HCT116 (cell line): ENCODE measurements at regions not wholly inside any gene's neighbourhood (a gene's known extent, or its start where the extent isn't known, plus 50 kb on each side); places are given as distances from the start of the nearest gene placed in this dataset.

ENCODE experiments used
- ATAC-seq: fragments of 200-7000 bp; cut with Tn5 transposase; 2 replicates; pipeline ENCODE4 v1.9.1; 2020; ENCODE audit warnings: mild to moderate bottlenecking, moderate library complexity
- BruUV-seq: library from RNA; stranded (reverse); fragments of 400-500 nt; replicated peaks from 2 replicates; lab custom pipeline; 2021; lab: Mats Ljungman, UMichigan
- CTCF ChIA-PET: fragments of 300-600 bp; sonication (Branson Sonifier 250); formaldehyde crosslinking; loops from one replicate; lab custom pipeline; 2021; ENCODE audit warnings: antibody characterized with exemption; lab: Charles Lee
- POLR2A ChIA-PET: fragments of 300-600, 350-600 bp; sonication (Branson Sonifier 250); formaldehyde crosslinking; loops from one replicate; lab custom pipeline; 2021; ENCODE audit warnings: antibody characterized with exemption; lab: Charles Lee
- RAD21 ChIA-PET, 2 experiments: fragments of 300-600 bp; sonication (Branson Sonifier 250); formaldehyde crosslinking; loops; one replicate each; lab custom pipeline; 2023; ENCODE audit warnings: low total read pairs in 2 of 2; ENCODE audit not compliant: uncharacterized antibody in 2 of 2, unreplicated experiment in 2 of 2, low non-redundant PET in 1 of 2; lab: Charles Lee
- DNase-seq: peaks from one replicate; pipeline ENCODE4 v3.0.0-alpha.2; 2010; ENCODE audit warnings: low read depth, low spot score
- H2AFZ ChIP-seq: fragments of 200-600 bp; shearing (Covaris generic), sonication (generic); 2 replicates; pipeline ENCODE4 v1.6.1; 2017; ENCODE audit warnings: low read depth, mixed run types, mixed read lengths, antibody characterized with exemption, low read length; ENCODE audit not compliant: poor library complexity, severe bottlenecking
- H3K27ac ChIP-seq: 2 replicates; pipeline ENCODE4 v1.5.1; 2012; ENCODE audit warnings: low read depth, low read length
- H3K27me3 ChIP-seq: fragments of 200-600 bp; sonication (generic); 2 replicates; pipeline ENCODE4 v1.6.1; 2016; ENCODE audit warnings: mixed run types, low read length, mixed read lengths; ENCODE audit not compliant: insufficient read depth
- H3K36me3 ChIP-seq, 2 experiments: fragments of 200-500 bp in 1 of 2; fragments of 200-600 bp in 1 of 2; sonication (Bioruptor generic) in 1 of 2; sonication (generic) in 1 of 2; 2 replicates each; pipeline versions ENCODE4 v1.5.1 to v1.6.1; 2014 to 2016; ENCODE audit warnings: low read length in 2 of 2, inconsistent platforms in 1 of 2, mixed read lengths in 1 of 2, mixed run types in 1 of 2; ENCODE audit not compliant: insufficient read depth in 2 of 2, control insufficient read depth in 1 of 2
- H3K4me1 ChIP-seq, 2 experiments: fragments of 200-600 bp in 1 of 2; sonication (generic) in 1 of 2; 2 replicates each; pipeline versions ENCODE4 v1.5.1 to v1.6.1; 2012 to 2017; ENCODE audit warnings: low read length in 2 of 2, inconsistent platforms in 1 of 2, mild to moderate bottlenecking in 1 of 2, mixed read lengths in 1 of 2, mixed run types in 1 of 2, moderate library complexity in 1 of 2; ENCODE audit not compliant: insufficient read depth in 2 of 2, control insufficient read depth in 1 of 2
- H3K4me2 ChIP-seq: fragments of 200-600 bp; sonication (generic); 2 replicates; pipeline ENCODE4 v1.6.1; 2017; ENCODE audit warnings: mixed run types, low read length, mixed read lengths
- H3K4me3 ChIP-seq, 2 experiments: fragments of 200-600 bp in 1 of 2; sonication (generic) in 1 of 2; replicated peaks in 1 of 2; 2 replicates each; pipeline ENCODE4 v1.5.1; 2011 to 2016; ENCODE audit warnings: low read length in 2 of 2, control low read depth in 1 of 2, low read depth in 1 of 2, mild to moderate bottlenecking in 1 of 2, mixed read lengths in 1 of 2, mixed run types in 1 of 2
- H3K79me2 ChIP-seq: fragments of 200-600 bp; sonication (generic); 2 replicates; pipeline ENCODE4 v1.6.1; 2017; ENCODE audit warnings: mild to moderate bottlenecking, mixed run types, low read length, moderate library complexity, mixed read lengths; ENCODE audit not compliant: insufficient read depth
- H3K9ac ChIP-seq: fragments of 200-600 bp; sonication (generic); 2 replicates; pipeline ENCODE4 v1.6.1; 2016; ENCODE audit warnings: low read length, mixed read lengths
- H3K9me2 ChIP-seq: fragments of 200-600 bp; sonication (generic), shearing (Covaris generic); 2 replicates; pipeline ENCODE4 v1.6.1; 2017; ENCODE audit warnings: mixed run types, mild to moderate bottlenecking, moderate library complexity; ENCODE audit not compliant: insufficient read depth
- H3K9me3 ChIP-seq, 2 experiments: fragments of 200-500 bp in 1 of 2; fragments of 200-600 bp in 1 of 2; sonication (Bioruptor generic) in 1 of 2; sonication (generic) in 1 of 2; 2 replicates each; pipeline ENCODE4 v1.6.1; 2014 to 2017; ENCODE audit warnings: low read length in 2 of 2, mixed read lengths in 2 of 2, inconsistent platforms in 1 of 2, low read depth in 1 of 2, mild to moderate bottlenecking in 1 of 2, mixed run types in 1 of 2, moderate library complexity in 1 of 2; ENCODE audit not compliant: control insufficient read depth in 1 of 2, insufficient read depth in 1 of 2
- H4K20me1 ChIP-seq: fragments of 200-600 bp; sonication (generic), shearing (Covaris generic); 2 replicates; pipeline ENCODE4 v1.6.1; 2017; ENCODE audit warnings: mixed run types, mild to moderate bottlenecking, moderate library complexity; ENCODE audit not compliant: insufficient read depth
- CBX3 ChIP-seq: IDR thresholded peaks from 2 replicates; pipeline ENCODE4 v1.6.1; 2012; ENCODE audit warnings: low read depth
- CEBPB ChIP-seq: IDR thresholded peaks from 2 replicates; pipeline ENCODE4 v1.6.1; 2012; ENCODE audit warnings: low read depth
- EZH2phosphoT487 ChIP-seq: fragments of 200-600 bp; IDR thresholded peaks from 2 replicates; pipeline ENCODE4 v1.6.1; 2018; ENCODE audit warnings: antibody characterized with exemption, borderline replicate concordance
- POLR2AphosphoS5 ChIP-seq: IDR thresholded peaks from 2 replicates; pipeline ENCODE4 v1.6.1; 2011; ENCODE audit warnings: mild to moderate bottlenecking, low read depth, low read length, moderate library complexity
- RAD21 ChIP-seq: IDR thresholded peaks from 2 replicates; pipeline ENCODE4 v1.6.1; 2012; ENCODE audit warnings: low read depth, mild to moderate bottlenecking
- intact Hi-C: fragments of 100-400 bp; cut with micrococcal nuclease; formaldehyde crosslinking; loops from 2 replicates; pipeline ENCODE4 v1.10.0; 2022
- TF ChIP-seq, protein P1 (sequence below): IDR thresholded peaks from 2 replicates; pipeline ENCODE4 v1.6.1; 2012

DNA sequence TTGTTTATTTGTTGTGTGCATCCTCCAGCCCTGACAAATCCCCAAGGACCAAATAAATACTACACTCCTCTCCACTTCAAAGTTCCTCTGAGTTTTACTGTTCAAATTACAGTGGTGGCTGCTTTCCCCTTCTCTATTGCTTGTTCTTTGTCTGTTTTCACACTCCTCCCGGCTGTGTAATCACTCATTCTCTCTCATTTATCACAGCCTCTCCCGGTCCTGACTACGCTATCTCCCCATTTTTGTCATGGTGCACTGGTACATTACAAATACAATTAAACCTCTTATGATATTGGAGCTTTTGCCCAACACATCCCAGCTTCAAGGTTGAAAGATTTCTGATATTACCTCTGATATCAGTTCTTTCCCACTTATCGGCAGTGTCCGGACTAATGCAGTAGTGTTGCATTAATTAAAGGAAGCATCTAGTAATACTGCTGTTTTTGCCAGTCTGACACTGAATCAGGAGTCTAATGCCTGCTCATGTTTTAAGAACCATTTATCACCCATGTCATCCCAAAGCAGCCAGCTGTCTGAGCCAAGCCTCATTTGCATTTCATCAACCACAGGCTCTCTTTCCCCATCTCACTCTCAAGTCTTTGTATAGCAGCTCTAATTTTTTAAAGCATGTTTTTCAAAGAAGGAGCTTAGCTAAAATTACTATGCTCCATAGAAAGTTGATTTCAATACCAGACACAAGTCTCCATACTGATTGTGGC lies 740.5 kb downstream of the ROBO2 start:
- no peak overlapping the region for H3K9ac ChIP-seq
- POLR2A ChIA-PET: no interaction called here
- no peaks in the 10 kb centered on the region for H3K9me2 ChIP-seq
- DNase-seq: no peak
- CTCF ChIA-PET: no interaction called here
- H3K27me3 ChIP-seq: no peaks in the 10 kb centered on the region
- H3K4me3 ChIP-seq: no peak overlapping the region
- H3K27ac ChIP-seq: no peak overlapping the region
- H4K20me1 ChIP-seq: no peaks in the 10 kb centered on the region
- no peak for TF ChIP-seq CEBPB
- no peak for TF ChIP-seq EZH2phosphoT487
- TF ChIP-seq, protein P1, sequence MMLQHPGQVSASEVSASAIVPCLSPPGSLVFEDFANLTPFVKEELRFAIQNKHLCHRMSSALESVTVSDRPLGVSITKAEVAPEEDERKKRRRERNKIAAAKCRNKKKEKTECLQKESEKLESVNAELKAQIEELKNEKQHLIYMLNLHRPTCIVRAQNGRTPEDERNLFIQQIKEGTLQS: no peak
- no TSS peak for BruUV-seq
- intact Hi-C loops: no loop called here
- H3K4me2 ChIP-seq: no peak overlapping the region
- no peaks in the 10 kb centered on the region for H3K4me1 ChIP-seq
- no peaks in the 10 kb centered on the region for H3K36me3 ChIP-seq
- no peak for ATAC-seq
- H3K79me2 ChIP-seq: no peaks in the 10 kb centered on the region
- H2AFZ ChIP-seq: no peak overlapping the region
- H3K9me3 ChIP-seq: peaks cover 14 to 20% of the 10 kb centered on the region in 2 experiments; a peak in 3 of 4 replicates
- RAD21 ChIA-PET: no interaction called here

DNA sequence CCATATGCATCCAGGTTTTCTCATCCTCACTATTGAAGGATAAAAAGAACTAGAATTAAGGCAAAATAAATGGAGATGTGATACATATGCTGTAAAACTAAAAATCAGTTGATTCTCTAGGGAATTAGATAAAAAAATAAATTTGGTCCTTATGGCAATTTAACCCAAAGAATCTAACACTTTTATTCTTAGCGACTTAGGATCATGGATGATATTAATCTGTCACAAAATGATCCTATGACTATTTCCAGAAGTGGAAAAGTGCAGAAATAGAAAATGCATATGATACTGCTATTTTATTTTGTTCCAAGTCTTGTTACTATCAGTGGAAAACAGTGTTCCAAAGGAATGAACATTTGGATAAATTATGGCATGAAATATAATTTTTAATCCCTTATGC lies 746.3 kb downstream of the ROBO2 start:
- DNase-seq: no peak
- RAD21 ChIA-PET: no interaction called here
- intact Hi-C loops: no loop called here

More for the DNA sequence above, 746.3 kb downstream of the ROBO2 start:
- no peak overlapping the region for H2AFZ ChIP-seq
- no peaks in the 10 kb centered on the region for H4K20me1 ChIP-seq
- no peak overlapping the region for H3K4me3 ChIP-seq
- H3K79me2 ChIP-seq: no peaks in the 10 kb centered on the region
- H3K27ac ChIP-seq: no peak overlapping the region
- TF ChIP-seq RAD21: no peak
- no peak for TF ChIP-seq CBX3
- no peak for TF ChIP-seq POLR2AphosphoS5
- TF ChIP-seq CEBPB: no peak
- no peaks in the 10 kb centered on the region for H3K4me1 ChIP-seq
- H3K4me2 ChIP-seq: no peak overlapping the region
- H3K36me3 ChIP-seq: no peaks in the 10 kb centered on the region
- no peaks in the 10 kb centered on the region for H3K27me3 ChIP-seq
- H3K9me2 ChIP-seq: no peaks in the 10 kb centered on the region
- no peak for ATAC-seq
- POLR2A ChIA-PET: no interaction called here
- no TSS peak for BruUV-seq
- H3K9me3 ChIP-seq: peaks cover 12 to 16% of the 10 kb centered on the region in 2 experiments; a peak in 3 of 4 replicates
- H3K9ac ChIP-seq: no peak overlapping the region
- CTCF ChIA-PET: no interaction called here
